ENCODE measurements at regions not wholly inside any gene's neighbourhood (a gene's known extent, or its start where the extent isn't known, plus 50 kb on each side); places are given as distances from the start of the nearest gene placed in this dataset.

DNA sequence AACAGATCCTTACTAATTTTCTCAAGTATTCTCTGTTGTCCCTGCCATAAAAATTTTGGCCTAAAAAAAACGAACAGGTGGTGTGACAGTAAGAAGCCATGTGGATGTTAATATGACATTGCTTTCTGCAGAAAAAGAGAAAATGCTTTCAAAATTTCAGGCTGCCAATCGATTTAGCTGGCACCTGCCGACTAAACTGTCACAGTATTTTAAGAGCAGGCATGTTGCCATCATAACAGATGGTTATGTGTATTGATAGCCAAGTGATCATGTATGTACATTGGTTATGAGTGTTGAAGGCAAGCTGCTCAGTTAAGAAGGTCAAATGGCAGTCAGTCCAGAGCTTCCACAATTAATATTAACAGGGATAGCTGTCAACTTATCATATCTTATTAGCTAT is 1017.0 kb downstream of the MRPL39 start:
- Mint-ChIP-seq H3K9me3 (peaks cover 15% of the 10 kb centered on the region), H3K27me3 (ENCODE audit: low read depth) (no peaks in the 10 kb centered on the region), H3K4me1 (no peaks in the 10 kb centered on the region), H3K36me3 (ENCODE audit: low read depth) (no peaks in the 10 kb centered on the region), H3K27ac (no peak overlapping the region), H3K4me3 (no peak overlapping the region)
- TF ChIP-seq, protein P1, sequence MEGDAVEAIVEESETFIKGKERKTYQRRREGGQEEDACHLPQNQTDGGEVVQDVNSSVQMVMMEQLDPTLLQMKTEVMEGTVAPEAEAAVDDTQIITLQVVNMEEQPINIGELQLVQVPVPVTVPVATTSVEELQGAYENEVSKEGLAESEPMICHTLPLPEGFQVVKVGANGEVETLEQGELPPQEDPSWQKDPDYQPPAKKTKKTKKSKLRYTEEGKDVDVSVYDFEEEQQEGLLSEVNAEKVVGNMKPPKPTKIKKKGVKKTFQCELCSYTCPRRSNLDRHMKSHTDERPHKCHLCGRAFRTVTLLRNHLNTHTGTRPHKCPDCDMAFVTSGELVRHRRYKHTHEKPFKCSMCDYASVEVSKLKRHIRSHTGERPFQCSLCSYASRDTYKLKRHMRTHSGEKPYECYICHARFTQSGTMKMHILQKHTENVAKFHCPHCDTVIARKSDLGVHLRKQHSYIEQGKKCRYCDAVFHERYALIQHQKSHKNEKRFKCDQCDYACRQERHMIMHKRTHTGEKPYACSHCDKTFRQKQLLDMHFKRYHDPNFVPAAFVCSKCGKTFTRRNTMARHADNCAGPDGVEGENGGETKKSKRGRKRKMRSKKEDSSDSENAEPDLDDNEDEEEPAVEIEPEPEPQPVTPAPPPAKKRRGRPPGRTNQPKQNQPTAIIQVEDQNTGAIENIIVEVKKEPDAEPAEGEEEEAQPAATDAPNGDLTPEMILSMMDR (IDR thresholded peaks at IDR 0.05; ENCODE audit: unreplicated experiment in 3 of 3) = no peak

DNA sequence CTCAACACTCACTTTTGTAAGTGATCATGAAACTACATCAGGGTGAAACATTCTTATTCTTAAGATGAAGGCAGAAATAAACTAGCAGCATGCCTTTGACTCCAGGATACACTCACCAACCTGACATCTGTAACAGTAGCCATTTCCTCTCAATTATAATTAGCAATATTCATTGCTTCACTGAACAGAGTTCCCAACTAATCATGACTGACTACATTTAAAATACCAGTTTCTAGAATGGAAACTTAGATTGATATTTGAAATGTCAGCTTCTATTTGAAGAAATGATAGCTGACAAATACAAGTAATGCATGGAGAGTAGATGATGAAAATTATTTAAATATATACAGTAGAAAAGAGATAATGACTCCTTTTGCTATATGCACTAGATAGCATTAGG is 1023.8 kb downstream of the MRPL39 start:
- TF ChIP-seq, protein P1 (IDR thresholded peaks at IDR 0.05; ENCODE audit: unreplicated experiment in 3 of 3) = no peak
- Mint-ChIP-seq H3K9me3 (peaks cover 8% of the 10 kb centered on the region), H3K27me3 (ENCODE audit: low read depth) (no peaks in the 10 kb centered on the region), H3K4me3 (no peak overlapping the region), H3K27ac (no peak overlapping the region), H3K36me3 (ENCODE audit: low read depth) (no peaks in the 10 kb centered on the region), H3K4me1 (no peaks in the 10 kb centered on the region)

DNA sequence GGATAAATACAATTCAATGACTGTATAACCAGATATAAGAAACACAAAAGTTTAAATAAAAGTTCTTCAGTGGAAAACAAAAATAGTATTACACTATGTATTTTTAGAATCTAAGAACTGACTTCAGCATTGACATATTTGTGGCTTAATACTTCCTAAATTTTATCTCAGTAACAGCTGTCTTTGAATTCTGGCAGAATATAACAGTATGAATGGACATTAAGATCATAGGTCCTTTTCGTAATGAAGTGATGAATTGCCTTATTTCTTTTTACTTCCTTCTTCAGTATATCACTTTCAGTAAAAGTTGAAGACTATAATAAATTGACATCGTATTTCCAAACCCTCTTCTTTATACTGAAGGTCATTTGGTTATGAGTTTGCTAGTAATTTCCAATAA is 1030.0 kb downstream of the MRPL39 start:
- Mint-ChIP-seq H3K36me3 (ENCODE audit: low read depth) (no peaks in the 10 kb centered on the region), H3K27me3 (ENCODE audit: low read depth) (no peaks in the 10 kb centered on the region), H3K9me3 (peaks cover 3% of the 10 kb centered on the region), H3K27ac (no peak overlapping the region), H3K4me1 (no peaks in the 10 kb centered on the region), H3K4me3 (no peak overlapping the region)
- TF ChIP-seq, protein P1 (IDR thresholded peaks at IDR 0.05; ENCODE audit: unreplicated experiment in 3 of 3) = no peak

DNA sequence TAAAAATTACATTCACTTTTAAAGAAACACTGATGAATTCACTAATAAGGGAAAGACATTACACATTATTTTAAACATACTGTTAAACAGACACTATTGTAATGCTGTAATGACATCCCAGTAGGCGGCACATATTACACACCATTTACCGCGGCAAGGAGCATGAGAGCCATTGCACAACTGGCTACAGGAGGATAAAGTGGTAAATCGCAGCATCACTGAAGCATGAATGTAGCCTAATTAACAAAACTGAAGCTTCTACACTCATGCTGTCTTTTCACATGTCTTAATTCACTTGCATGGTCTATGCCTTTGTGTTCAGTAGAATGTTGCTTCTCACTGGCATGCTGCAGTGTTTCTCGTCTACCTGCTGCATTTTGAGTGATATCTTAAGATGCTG is 1046.0 kb downstream of the MRPL39 start:
- H3K9me3 Mint-ChIP-seq = peaks cover 29% of the 10 kb centered on the region

DNA sequence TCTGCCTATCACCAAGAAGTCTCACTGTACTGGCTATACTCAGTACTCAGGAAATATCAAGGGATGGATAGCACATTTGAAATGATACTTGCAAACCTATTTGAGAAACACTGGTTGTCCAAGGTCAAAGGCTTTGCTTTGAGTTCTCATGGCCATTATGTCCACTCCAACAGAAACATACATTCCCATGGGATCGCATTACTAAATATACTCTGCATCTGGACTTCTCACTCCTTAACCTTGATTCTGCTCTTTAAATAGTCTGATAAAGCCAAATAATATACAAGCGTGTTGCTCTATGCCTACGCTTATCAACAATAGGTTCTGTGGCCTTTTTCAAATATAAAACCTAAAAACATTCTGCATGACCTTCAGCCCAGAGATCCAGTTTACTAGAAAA is 1054.8 kb downstream of the MRPL39 start:
- TF ChIP-seq, protein P1 (IDR thresholded peaks at IDR 0.05; ENCODE audit: unreplicated experiment in 3 of 3) = no peak
- Mint-ChIP-seq H3K4me1 (no peaks in the 10 kb centered on the region), H3K9me3 (peaks cover 32% of the 10 kb centered on the region), H3K27me3 (ENCODE audit: low read depth) (no peaks in the 10 kb centered on the region), H3K36me3 (ENCODE audit: low read depth) (no peaks in the 10 kb centered on the region), H3K27ac (no peak overlapping the region), H3K4me3 (no peak overlapping the region)

More for the DNA sequence above, 1046.0 kb downstream of the MRPL39 start:
- TF ChIP-seq, protein P1 (IDR thresholded peaks at IDR 0.05; ENCODE audit: unreplicated experiment in 3 of 3) = no peak
- no peaks in the 10 kb centered on the region for H3K4me1 Mint-ChIP-seq
- H3K27ac Mint-ChIP-seq = no peak overlapping the region
- H3K27me3 Mint-ChIP-seq (ENCODE audit: low read depth) = no peaks in the 10 kb centered on the region
- no peak overlapping the region for H3K4me3 Mint-ChIP-seq
- H3K36me3 Mint-ChIP-seq (ENCODE audit: low read depth) = no peaks in the 10 kb centered on the region

DNA sequence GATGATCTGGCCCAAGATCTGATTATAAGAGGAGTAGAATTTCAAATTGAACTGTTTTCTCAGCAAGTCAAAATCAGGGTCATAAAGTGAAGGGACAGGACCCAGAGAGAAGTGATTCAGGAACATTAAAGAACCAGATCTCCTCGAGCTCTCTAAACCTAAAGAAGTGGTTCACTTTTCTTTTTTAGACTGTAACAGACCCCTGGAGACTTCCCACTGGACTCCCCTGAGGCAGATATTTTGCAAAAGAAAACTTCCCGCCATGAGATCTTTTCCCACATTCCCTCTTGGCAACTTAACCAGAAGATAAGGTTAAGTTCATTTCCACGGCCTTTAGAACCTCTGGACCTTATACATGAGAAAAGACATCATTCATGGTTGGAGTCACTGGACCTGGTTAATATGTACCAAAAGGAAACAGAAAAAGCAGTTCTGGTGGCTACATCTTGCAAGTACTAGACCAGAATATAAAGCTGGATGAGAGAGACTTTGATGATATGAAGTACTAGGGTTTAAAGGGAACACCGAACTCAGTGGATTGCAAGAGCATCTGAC is 1061.4 kb downstream of the MRPL39 start:
- H3K4me3 Mint-ChIP-seq = no peak overlapping the region
- H3K36me3 Mint-ChIP-seq (ENCODE audit: low read depth) = no peaks in the 10 kb centered on the region

More for the DNA sequence above, 1061.4 kb downstream of the MRPL39 start:
- peaks cover 10% of the 10 kb centered on the region for H3K9me3 Mint-ChIP-seq
- TF ChIP-seq, protein P1 (IDR thresholded peaks at IDR 0.05; ENCODE audit: unreplicated experiment in 3 of 3) = no peak
- no peaks in the 10 kb centered on the region for H3K4me1 Mint-ChIP-seq
- no peak overlapping the region for H3K27ac Mint-ChIP-seq
- H3K27me3 Mint-ChIP-seq (ENCODE audit: low read depth) = no peaks in the 10 kb centered on the region

All from nephron (organoid).